ENCODE measurements at regions not wholly inside any gene's neighbourhood (a gene's known extent, or its start where the extent isn't known, plus 50 kb on each side); places are given as distances from the start of the nearest gene placed in this dataset.
"Not testable (repeated sequence)": the region's sequence is repeated elsewhere in the genome, so short reads cannot be mapped to it uniquely, and the experiment has no call there.

DNA sequence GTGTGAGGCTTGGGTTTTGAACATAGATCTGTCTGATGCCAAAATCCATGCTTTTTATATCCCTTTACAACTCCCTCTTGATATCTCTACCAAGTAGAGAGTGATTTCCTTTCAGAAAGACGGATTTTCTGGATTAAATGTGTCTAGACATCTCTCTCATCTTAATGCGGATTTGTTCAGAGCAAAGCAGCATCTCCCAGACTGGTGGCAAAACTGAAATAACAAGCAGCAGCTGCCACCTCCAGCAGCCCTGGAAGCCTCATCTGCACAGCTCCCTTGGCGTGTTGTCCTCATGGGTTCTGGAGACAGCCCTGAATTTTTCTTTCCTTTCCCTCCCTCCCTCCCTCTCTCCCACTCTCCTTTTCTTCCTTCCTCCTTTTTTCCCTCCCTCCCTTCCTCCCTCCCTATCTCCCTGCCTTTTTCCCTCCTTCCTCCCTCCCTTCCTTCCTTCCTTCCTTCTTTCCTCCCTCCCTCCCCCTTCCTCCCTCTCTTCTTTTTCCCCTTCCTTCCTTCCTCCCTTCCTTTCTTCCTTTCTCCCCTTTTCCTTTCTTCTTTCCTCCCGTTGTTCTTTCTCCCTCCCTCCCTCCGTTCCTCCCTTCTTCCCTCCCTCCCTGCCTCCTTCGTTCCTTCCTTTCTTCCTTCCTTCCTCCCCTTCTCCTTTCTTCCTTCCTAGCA, 639.9 kb downstream of the TYW1 start:
- Histone ChIP-seq H3K27me3 (no peaks in the 10 kb centered on the region), H3K4me1 (no peaks in the 10 kb centered on the region), H3K9me3 (no peaks in the 10 kb centered on the region), H3K4me3 (no peak overlapping the region), H3K27ac (no peak overlapping the region), H3K36me3 (no peaks in the 10 kb centered on the region)
- TF ChIP-seq, protein P1, sequence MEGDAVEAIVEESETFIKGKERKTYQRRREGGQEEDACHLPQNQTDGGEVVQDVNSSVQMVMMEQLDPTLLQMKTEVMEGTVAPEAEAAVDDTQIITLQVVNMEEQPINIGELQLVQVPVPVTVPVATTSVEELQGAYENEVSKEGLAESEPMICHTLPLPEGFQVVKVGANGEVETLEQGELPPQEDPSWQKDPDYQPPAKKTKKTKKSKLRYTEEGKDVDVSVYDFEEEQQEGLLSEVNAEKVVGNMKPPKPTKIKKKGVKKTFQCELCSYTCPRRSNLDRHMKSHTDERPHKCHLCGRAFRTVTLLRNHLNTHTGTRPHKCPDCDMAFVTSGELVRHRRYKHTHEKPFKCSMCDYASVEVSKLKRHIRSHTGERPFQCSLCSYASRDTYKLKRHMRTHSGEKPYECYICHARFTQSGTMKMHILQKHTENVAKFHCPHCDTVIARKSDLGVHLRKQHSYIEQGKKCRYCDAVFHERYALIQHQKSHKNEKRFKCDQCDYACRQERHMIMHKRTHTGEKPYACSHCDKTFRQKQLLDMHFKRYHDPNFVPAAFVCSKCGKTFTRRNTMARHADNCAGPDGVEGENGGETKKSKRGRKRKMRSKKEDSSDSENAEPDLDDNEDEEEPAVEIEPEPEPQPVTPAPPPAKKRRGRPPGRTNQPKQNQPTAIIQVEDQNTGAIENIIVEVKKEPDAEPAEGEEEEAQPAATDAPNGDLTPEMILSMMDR (IDR thresholded peaks at IDR 0.05) = no peak
- ATAC-seq (ENCODE audit: low FRiP score in 2 of 2) (no peak), DNase-seq (no peak)
- 66 to 75% methylated on average over 5 to 6 of the region's 6 CpGs for WGBS, 2 donors

DNA sequence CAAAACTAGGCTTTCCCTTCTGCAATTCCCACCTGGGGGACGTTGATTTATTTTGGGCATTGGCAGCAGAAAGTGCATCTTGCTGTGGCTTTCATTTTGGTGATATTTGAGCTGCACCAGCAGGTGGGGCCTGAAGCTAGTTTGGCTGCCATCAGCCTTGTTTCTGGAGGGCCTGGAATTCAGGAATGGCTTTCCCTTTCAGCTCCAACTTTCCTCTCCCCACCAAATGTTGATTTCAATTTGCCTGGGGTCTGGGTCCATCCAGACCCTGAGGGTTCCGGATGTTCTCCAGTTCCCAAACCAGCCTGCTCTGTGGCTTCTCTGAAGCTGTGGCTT, 640.4 kb downstream of the TYW1 start:
- ATAC-seq (ENCODE audit: low FRiP score in 2 of 2) = no peak

DNA sequence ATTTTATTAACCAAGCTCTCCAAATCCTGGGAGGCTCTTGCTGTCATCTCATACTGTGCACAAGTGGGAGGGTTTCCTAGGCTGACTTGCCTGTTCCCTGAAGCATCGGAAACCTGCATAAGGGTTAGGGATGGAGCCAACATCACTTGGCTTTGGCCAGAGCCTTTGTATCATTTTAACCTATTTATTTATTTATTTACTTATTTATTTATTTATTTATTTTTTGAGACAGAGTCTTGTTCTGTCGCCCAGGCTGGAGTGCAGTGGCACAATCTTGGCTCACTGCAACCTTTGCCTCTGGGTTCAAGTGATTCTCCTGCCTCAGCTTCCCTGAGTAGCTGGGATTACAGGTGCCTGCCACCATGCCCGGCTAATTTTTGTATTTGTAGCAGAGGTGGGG, 645.9 kb downstream of the TYW1 start:
- ATAC-seq (ENCODE audit: low FRiP score in 2 of 2); H3K4me1 ChIP-seq; H3K4me3 ChIP-seq; H3K36me3 ChIP-seq; H3K27me3 ChIP-seq; DNase-seq; H3K27ac ChIP-seq; H3K9me3 ChIP-seq: not testable (repeated sequence)
- WGBS, 2 donors = 92 to 95% methylated on average over 3 of the region's 3 CpGs

More for the DNA sequence above, 640.4 kb downstream of the TYW1 start:
- DNase-seq = no peak
- WGBS, 2 donors = 46% methylated on average over 2 of the region's 2 CpGs
- Histone ChIP-seq H3K27ac (no peak overlapping the region), H3K4me1 (no peaks in the 10 kb centered on the region), H3K36me3 (no peaks in the 10 kb centered on the region), H3K27me3 (no peaks in the 10 kb centered on the region), H3K9me3 (no peaks in the 10 kb centered on the region), H3K4me3 (no peak overlapping the region)
- no peak for TF ChIP-seq POLR2A (IDR thresholded peaks at IDR 0.05)

DNA sequence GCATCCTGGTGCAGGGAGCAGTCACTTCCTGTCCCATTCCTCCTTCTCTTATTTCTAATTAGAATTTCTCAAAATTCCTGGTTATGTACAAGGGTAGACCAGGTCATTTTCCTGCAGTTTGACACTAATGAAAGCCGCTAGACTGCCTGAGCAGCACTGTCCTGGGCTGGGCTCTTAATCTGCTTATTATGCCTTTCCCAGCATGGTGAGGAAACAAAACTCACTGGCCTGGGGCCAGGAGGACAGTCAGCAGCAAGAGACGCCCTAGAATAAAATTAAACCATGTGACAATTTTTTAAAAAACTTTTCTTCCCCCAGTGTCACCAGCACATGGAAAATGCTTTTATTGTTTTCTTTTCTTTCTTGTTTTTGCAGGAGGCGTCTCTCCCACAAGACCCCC, 647.5 kb downstream of the TYW1 start:
- Histone ChIP-seq H3K9me3 (no peaks in the 10 kb centered on the region), H3K4me3 (no peak overlapping the region), H3K4me1 (no peaks in the 10 kb centered on the region), H3K36me3 (no peaks in the 10 kb centered on the region), H3K27ac (no peak overlapping the region), H3K27me3 (no peaks in the 10 kb centered on the region)
- 60 to 68% methylated on average over 3 of the region's 3 CpGs for WGBS, 2 donors
- ATAC-seq (ENCODE audit: low FRiP score in 2 of 2) (peak in 1 of 2 donors; percentile 26), DNase-seq (no peak)
- TF ChIP-seq, protein P1 (IDR thresholded peaks at IDR 0.05) = no peak
- TF ChIP-seq EP300 (IDR thresholded peaks at IDR 0.05) (no peak), POLR2AphosphoS5 (IDR thresholded peaks at IDR 0.05) (no peak), POLR2A (IDR thresholded peaks at IDR 0.05) (no peak)

DNA sequence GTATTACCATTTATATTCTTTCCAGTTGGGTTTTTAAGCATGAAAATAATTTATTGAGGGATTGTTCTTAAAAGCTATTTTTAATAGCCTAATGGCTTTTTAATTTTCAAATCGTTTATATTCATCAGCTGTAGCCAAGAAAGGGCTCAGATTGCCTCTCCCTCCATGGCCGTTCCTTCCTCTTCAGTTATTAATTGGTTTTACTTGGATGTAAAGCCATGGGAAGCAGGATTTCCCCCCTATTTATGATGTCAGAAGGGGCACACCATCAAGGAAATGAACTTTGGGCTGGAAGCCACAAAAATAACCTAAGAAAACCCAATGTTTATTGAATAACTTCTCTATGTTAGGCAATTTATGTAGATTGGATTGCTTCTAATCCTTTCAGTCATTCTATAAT, 656.3 kb downstream of the TYW1 start:
- Histone ChIP-seq H3K36me3 (no peaks in the 10 kb centered on the region), H3K4me1 (peaks cover 0 to 12% (median 7%) of the 10 kb centered on the region in 4 donors), H3K27ac (no peak overlapping the region), H3K27me3 (no peaks in the 10 kb centered on the region), H3K4me3 (no peak overlapping the region), H3K9me3 (no peaks in the 10 kb centered on the region)
- WGBS, 2 donors = 43 to 56% methylated on average over 2 of the region's 2 CpGs
- DNase-seq (no peak), ATAC-seq (ENCODE audit: low FRiP score in 2 of 2) (no peak)
- TF ChIP-seq POLR2A (IDR thresholded peaks at IDR 0.05) = no peak
- no peak for TF ChIP-seq POLR2AphosphoS5 (IDR thresholded peaks at IDR 0.05)
- no peak for TF ChIP-seq EP300 (IDR thresholded peaks at IDR 0.05)
- TF ChIP-seq, protein P1 (IDR thresholded peaks at IDR 0.05) = no peak

DNA sequence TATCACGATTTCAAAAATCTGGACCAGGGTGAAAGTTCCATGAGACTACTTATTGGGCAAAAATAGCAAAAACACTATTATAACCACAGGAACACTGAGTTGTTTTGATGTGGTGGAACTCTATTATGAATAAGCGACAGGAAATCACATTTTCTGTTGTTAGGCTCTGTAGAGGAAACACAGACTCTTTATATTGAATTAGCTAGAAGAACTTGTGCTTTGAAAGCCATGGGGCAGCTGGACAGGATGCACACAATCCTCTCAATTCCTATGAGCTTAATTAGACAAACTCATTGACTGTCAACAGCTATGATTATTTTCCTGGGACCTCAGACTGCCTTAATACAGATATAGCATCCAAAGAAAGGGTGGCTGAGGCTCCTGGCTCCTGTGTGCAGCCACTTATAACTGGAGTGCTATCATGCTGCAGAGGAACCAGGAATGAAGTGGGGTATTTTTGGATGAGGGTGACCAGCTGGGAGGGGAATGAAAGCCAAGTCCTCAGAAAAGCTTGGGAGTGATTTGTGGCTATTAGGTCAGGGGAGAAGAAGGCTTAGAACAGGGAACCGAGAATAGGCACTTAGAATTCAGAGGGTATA, 657.3 kb downstream of the TYW1 start:
- no peaks in the 10 kb centered on the region for H3K27me3 ChIP-seq
- no peak overlapping the region for H3K27ac ChIP-seq
- H3K4me1 ChIP-seq = peaks cover 0 to 12% (median 7%) of the 10 kb centered on the region in 4 donors
- DNase-seq (no peak), ATAC-seq (ENCODE audit: low FRiP score in 2 of 2) (no peak)
- no peak for TF ChIP-seq POLR2A (IDR thresholded peaks at IDR 0.05)
- TF ChIP-seq POLR2AphosphoS5 (IDR thresholded peaks at IDR 0.05) = no peak
- no peak for TF ChIP-seq EP300 (IDR thresholded peaks at IDR 0.05)
- TF ChIP-seq, protein P1 (IDR thresholded peaks at IDR 0.05) = no peak
- WGBS, 2 donors = 40 to 58% methylated on average over 3 of the region's 3 CpGs
- no peaks in the 10 kb centered on the region for H3K9me3 ChIP-seq
- no peaks in the 10 kb centered on the region for H3K36me3 ChIP-seq
- no peak overlapping the region for H3K4me3 ChIP-seq
